Thyroid gland (tissue), 4 donors: ENCODE measurements at regions not wholly inside any gene's neighbourhood (a gene's known extent, or its start where the extent isn't known, plus 50 kb on each side); places are given as distances from the start of the nearest gene placed in this dataset.

Source experiments
- DNase-seq, 2 donors: peaks; one replicate each; pipeline ENCODE4 v3.0.0-alpha.2; 2019
- H3K27ac ChIP-seq, 3 donors: fragments of 200-600 bp; sonication (generic); 1 replicate in 2 of 3; 2 replicates in 1 of 3; pipeline ENCODE4 v1.5.1; 2016 to 2019; ENCODE audit warnings: mild to moderate bottlenecking in 1 of 3, moderate library complexity in 1 of 3
- H3K27me3 ChIP-seq: fragments of 200-600 bp; sonication (generic); one replicate; pipeline ENCODE4 v1.5.1; 2019
- H3K36me3 ChIP-seq, 2 donors: fragments of 200-600 bp; sonication (generic); one replicate each; pipeline ENCODE4 v1.5.1; 2016 to 2019
- H3K4me1 ChIP-seq, 2 donors: fragments of 200-600 bp; sonication (generic); one replicate each; pipeline ENCODE4 v1.5.1; 2017 to 2019
- H3K4me3 ChIP-seq, 3 donors: fragments of 200-600 bp; sonication (generic); replicated peaks in 1 of 3; 1 replicate in 2 of 3; 2 replicates in 1 of 3; pipeline ENCODE4 v1.5.1; 2016; ENCODE audit warnings: mild to moderate bottlenecking in 1 of 3
- H3K9me3 ChIP-seq: fragments of 200-600 bp; sonication (generic); one replicate; pipeline ENCODE4 v1.5.1; 2017
- CTCF ChIP-seq, 6 experiments: fragments of 200-600 bp in 3 of 6; fragments of 450-650 bp in 3 of 6; sonication (generic) in 3 of 6; IDR thresholded peaks; one replicate each; pipeline ENCODE4 v1.5.1; 2016 to 2019; ENCODE audit warnings: antibody characterized with exemption in 6 of 6, mild to moderate bottlenecking in 2 of 6, inconsistent platforms in 1 of 6, moderate library complexity in 1 of 6
- POLR2A ChIP-seq, 2 donors: fragments of 450-650 bp; IDR thresholded peaks; one replicate each; pipeline ENCODE4 v1.6.1; 2017; ENCODE audit warnings: antibody characterized with exemption in 2 of 2, mild to moderate bottlenecking in 2 of 2, moderate library complexity in 1 of 2
- WGBS, 2 donors: methylation state at CpG; one replicate each; pipeline ENCODE4 v1.1.5; 2017; 5-methylcytosine and 5-hydroxymethylcytosine counted together
- intact Hi-C: fragments of 100-400 bp; cut with DNase I; formaldehyde crosslinking; loops from one replicate; pipeline ENCODE4 v1.15.1; 2023

GRCh38 chr18:42261731-42262130 lies 306.7 kb downstream of the PIK3C3 start:
- H3K4me1 ChIP-seq, result peaks cover 11% of the 10 kb centered on the region in 2 donors
- H3K9me3 ChIP-seq, result no peaks in the 10 kb centered on the region
- intact Hi-C loops, result no loop called here
- H3K36me3 ChIP-seq, result no peaks in the 10 kb centered on the region
- H3K27me3 ChIP-seq, result no peaks in the 10 kb centered on the region
- no peak overlapping the region for H3K27ac ChIP-seq
- no peak for TF ChIP-seq POLR2A (IDR thresholded peaks at IDR 0.05)
- TF ChIP-seq CTCF (IDR thresholded peaks at IDR 0.05), result no peak
- H3K4me3 ChIP-seq, result no peak overlapping the region
- WGBS, 2 donors, result 92 to 95% methylated on average over 1 of the region's 1 CpG
- no peak for DNase-seq

DNA sequence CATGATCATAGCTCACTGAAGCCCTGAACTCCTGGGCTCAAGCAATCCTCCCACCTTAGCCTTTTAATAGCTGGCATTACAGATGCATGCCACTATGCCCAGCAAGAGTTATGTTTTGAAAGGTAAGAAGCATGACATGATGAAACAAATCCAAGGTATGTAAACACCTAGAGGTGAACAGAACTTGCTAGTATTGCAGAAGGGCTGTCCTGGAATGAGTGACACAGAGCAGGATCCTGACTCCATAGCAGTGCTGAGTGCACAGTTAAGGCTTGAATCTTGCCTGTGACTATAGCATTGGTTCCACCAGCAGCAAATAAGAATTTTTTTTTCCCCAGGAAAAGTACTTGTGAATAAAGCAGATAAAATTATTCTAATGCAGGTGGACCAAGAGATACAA lies 309.5 kb downstream of the PIK3C3 start:
- H3K4me3 ChIP-seq, result no peak overlapping the region
- no peaks in the 10 kb centered on the region for H3K36me3 ChIP-seq
- no peaks in the 10 kb centered on the region for H3K27me3 ChIP-seq
- H3K4me1 ChIP-seq, result peaks cover 11% of the 10 kb centered on the region in 2 donors
- intact Hi-C loops, result no loop called here
- no peak for DNase-seq
- H3K9me3 ChIP-seq, result no peaks in the 10 kb centered on the region
- H3K27ac ChIP-seq, result no peak overlapping the region
- TF ChIP-seq POLR2A (IDR thresholded peaks at IDR 0.05), result no peak
- TF ChIP-seq CTCF (IDR thresholded peaks at IDR 0.05), result no peak

DNA sequence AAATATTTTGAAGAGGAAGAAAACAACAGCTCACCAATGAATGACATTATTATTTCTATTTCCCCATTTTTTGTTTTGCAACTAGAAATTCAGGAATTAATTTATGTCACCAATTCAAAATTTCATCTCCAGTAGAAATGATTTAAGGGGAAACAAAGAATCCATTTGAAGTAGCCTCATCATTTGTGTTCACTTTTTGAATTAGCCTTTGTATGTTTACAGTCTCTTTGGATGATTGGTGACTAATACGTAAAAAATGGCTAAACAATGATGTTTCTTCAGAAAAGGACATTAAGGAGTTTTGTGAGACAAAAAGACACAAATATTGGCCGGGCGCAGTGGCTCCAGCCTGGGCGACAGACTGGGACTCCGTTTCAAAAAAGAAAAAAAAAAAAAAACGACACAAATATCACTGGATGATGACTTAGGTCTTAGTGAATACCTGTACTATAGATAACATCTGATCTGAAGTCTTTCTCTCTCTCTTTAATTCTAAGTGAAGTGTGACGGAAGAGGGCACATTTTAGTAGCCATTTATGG lies 313.2 kb downstream of the PIK3C3 start:
- Histone ChIP-seq H3K27ac (no peak overlapping the region), H3K4me3 (no peak overlapping the region), H3K4me1 (peaks cover 11 to 18% of the 10 kb centered on the region in 2 donors), H3K27me3 (no peaks in the 10 kb centered on the region), H3K9me3 (no peaks in the 10 kb centered on the region), H3K36me3 (no peaks in the 10 kb centered on the region)
- DNase-seq, result no peak
- WGBS, 2 donors, result 72 to 73% methylated on average over 7 of the region's 7 CpGs
- TF ChIP-seq POLR2A (IDR thresholded peaks at IDR 0.05) (no peak), CTCF (IDR thresholded peaks at IDR 0.05) (no peak)
- intact Hi-C loops, result no loop called here

DNA sequence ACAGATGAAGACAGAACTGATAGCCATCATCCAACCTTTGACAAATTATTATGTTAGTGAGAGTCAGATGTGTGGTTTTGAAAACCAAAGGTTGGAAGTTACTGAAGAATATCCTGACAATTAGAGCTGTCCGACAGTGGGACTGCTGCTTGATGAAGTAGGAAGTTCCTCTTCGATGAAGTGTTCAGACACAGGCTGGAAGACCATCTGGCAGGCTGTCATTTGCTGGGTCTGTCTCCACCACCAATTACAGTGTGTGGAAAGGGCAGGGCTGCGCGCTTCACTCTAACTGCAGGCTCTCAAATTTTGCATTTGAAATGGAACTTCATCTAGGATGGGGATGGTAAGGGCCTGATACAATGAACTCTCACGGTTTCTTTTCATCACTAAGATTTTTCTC lies 313.8 kb downstream of the PIK3C3 start:
- Histone ChIP-seq H3K9me3 (no peaks in the 10 kb centered on the region), H3K4me1 (peaks cover 7 to 17% of the 10 kb centered on the region in 2 donors), H3K4me3 (no peak overlapping the region), H3K27me3 (no peaks in the 10 kb centered on the region), H3K27ac (no peak overlapping the region), H3K36me3 (no peaks in the 10 kb centered on the region)
- no peak for TF ChIP-seq POLR2A (IDR thresholded peaks at IDR 0.05)
- no peak for TF ChIP-seq CTCF (IDR thresholded peaks at IDR 0.05)
- 61 to 66% methylated on average over 5 of the region's 5 CpGs for WGBS, 2 donors
- DNase-seq, result no peak
- intact Hi-C loops, result no loop called here

DNA sequence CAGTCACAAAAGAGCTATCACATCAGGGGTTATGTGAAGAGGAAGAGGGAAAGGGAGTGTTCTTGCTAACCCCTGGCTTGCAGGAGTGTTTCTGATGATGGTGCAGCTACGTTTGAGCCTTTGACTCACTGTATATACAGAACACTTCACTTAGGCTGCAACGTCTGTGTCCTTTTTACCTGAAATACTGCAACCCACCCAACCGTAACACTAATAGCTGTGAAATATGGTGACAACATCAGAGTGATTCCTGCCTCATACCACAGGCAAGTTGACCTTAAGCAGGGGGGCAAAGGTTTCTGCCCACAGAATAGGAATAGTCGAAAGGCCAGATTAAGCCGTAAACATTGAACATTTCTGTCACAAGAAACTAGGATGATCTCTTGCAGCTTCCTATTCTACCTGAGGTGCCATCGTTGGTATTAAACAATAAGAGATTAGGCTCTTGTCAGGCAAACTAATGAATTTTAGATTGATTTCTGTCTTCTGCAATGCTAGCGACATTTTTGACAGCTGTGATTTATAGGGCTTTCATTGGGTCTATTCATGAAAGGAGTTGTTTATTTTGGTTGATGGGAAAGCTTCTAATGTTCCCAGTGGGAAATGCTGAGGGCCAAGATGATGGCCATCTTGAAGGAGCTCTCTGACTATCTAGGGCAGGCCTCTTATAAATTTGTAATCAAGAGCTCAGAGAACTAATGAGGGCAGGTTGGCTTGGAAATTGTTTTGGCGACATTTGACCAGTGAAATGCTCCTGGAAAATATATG lies 316.8 kb downstream of the PIK3C3 start:
- no peaks in the 10 kb centered on the region for H3K27me3 ChIP-seq
- no peak for DNase-seq
- intact Hi-C loops, result no loop called here
- peaks cover 7% of the 10 kb centered on the region in 2 donors for H3K4me1 ChIP-seq
- no peak overlapping the region for H3K4me3 ChIP-seq
- H3K27ac ChIP-seq, result no peak overlapping the region
- 59 to 61% methylated on average over 8 of the region's 8 CpGs for WGBS, 2 donors
- H3K36me3 ChIP-seq, result no peaks in the 10 kb centered on the region
- TF ChIP-seq CTCF (IDR thresholded peaks at IDR 0.05), result no peak
- TF ChIP-seq POLR2A (IDR thresholded peaks at IDR 0.05), result no peak
- no peaks in the 10 kb centered on the region for H3K9me3 ChIP-seq
